ENCODE measurements at regions not wholly inside any gene's neighbourhood (a gene's known extent, or its start where the extent isn't known, plus 50 kb on each side); places are given as distances from the start of the nearest gene placed in this dataset.

- TF ChIP-seq MXI1 (IDR thresholded peaks at IDR 0.05; ENCODE audit: low read depth, low read length) = no peak
- TF ChIP-seq RCOR1 (IDR thresholded peaks at IDR 0.05; ENCODE audit: low read length) = no peak
- TF ChIP-seq NFIC (IDR thresholded peaks at IDR 0.05; ENCODE audit: borderline replicate concordance) = no peak
These were observed 197.2 kb downstream of the DIRAS2 start (continued) for GRCh38 chr9:90445391-90445790.

- H3K9ac ChIP-seq = no peak overlapping the region
- TF ChIP-seq EP300 (IDR thresholded peaks at IDR 0.05; ENCODE audit: borderline replicate concordance in 1 of 2, low read depth in 1 of 2, low read length in 1 of 2) (peak in 1 of 2 experiments; percentile 9; a peak in 1 of 4 replicates), TEAD4 (IDR thresholded peaks at IDR 0.05; ENCODE audit: borderline replicate concordance, insufficient read depth) (no peak), RCOR1 (IDR thresholded peaks at IDR 0.05; ENCODE audit: low read length) (peak; percentile 34; the same call in 1 of the 2 replicates)
- TF ChIP-seq, protein P1, sequence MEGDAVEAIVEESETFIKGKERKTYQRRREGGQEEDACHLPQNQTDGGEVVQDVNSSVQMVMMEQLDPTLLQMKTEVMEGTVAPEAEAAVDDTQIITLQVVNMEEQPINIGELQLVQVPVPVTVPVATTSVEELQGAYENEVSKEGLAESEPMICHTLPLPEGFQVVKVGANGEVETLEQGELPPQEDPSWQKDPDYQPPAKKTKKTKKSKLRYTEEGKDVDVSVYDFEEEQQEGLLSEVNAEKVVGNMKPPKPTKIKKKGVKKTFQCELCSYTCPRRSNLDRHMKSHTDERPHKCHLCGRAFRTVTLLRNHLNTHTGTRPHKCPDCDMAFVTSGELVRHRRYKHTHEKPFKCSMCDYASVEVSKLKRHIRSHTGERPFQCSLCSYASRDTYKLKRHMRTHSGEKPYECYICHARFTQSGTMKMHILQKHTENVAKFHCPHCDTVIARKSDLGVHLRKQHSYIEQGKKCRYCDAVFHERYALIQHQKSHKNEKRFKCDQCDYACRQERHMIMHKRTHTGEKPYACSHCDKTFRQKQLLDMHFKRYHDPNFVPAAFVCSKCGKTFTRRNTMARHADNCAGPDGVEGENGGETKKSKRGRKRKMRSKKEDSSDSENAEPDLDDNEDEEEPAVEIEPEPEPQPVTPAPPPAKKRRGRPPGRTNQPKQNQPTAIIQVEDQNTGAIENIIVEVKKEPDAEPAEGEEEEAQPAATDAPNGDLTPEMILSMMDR (IDR thresholded peaks at IDR 0.05) = no peak
- no peak overlapping the region for H3K4me3 ChIP-seq (ENCODE audit: low read depth in 2 of 2, low read length in 1 of 2)
- H3K4me1 ChIP-seq (ENCODE audit: control insufficient read depth in 1 of 2, insufficient read depth in 2 of 2, low read depth in 1 of 2, low read length in 1 of 2) = peaks cover 0 to 3% of the 10 kb centered on the region in 2 experiments; a peak in 1 of 4 replicates
- no peak overlapping the region for H3K4me2 ChIP-seq
- H3K27me3 ChIP-seq (ENCODE audit: insufficient read depth) = no peaks in the 10 kb centered on the region
- H3F3A ChIP-seq (replicated peaks; ENCODE audit: insufficient read depth) = no peaks in the 10 kb centered on the region
- no peaks in the 10 kb centered on the region for H3K9me3 ChIP-seq
- peak; percentile 27 for DNase-seq
- no peak overlapping the region; a peak in 1 of 4 replicates for H3K27ac ChIP-seq (ENCODE audit: low read depth in 2 of 2, low read length in 1 of 2)
- H3K9me2 ChIP-seq = no peaks in the 10 kb centered on the region
- no peak overlapping the region for H2AFZ ChIP-seq (ENCODE audit: low read depth)
- ChIA-PET POLR2A (no interaction called here), CTCF (interaction anchor here (1.0 to 1.1 kb wide), 2 partner anchors 10 to 196 kb away, joined by 3 to 4 read pairs; partner anchors contain the start of gene DIRAS2)
- WGBS (ENCODE audit: low lambda C conversion rate) = 29% methylated on average over 7 of the region's 7 CpGs
- H3K79me2 ChIP-seq (ENCODE audit: insufficient read depth) = no peaks in the 10 kb centered on the region
- no peaks in the 10 kb centered on the region for H4K20me1 ChIP-seq (ENCODE audit: insufficient read depth)
- no peaks in the 10 kb centered on the region for H3K36me3 ChIP-seq (replicated peaks in 1 of 2; ENCODE audit: control insufficient read depth in 1 of 2, insufficient read depth in 2 of 2, low read length in 1 of 2)
These were observed 196.2 kb downstream of the DIRAS2 start for GRCh38 chr9:90446200-90446948.

DNA sequence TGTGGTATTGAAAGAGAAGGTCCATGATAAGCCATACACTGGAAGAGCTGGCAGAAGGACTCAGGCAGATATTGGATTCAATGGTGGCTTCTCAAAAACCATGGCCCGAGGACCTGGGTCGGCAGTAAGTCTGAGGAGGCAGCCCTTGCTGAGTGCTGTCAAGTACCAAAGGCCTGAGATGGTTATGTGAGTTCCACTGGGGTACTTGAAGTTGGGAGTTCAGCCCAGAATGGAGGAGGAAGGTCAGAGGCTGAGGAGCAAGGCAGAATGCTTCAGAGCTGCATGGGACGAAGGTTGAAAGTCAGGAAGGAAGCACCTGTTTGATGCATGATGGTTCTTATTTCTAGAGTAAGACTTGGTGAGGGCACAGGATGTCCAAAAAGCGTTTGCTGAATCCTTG lies 194.9 kb downstream of the DIRAS2 start:
- H3K9me2 ChIP-seq = no peaks in the 10 kb centered on the region
- no peak overlapping the region for H3K9ac ChIP-seq
- ChIA-PET CTCF (no interaction called here), POLR2A (no interaction called here)
- no peaks in the 10 kb centered on the region for H4K20me1 ChIP-seq (ENCODE audit: insufficient read depth)
- no peaks in the 10 kb centered on the region for H3K27me3 ChIP-seq (ENCODE audit: insufficient read depth)
- H3K27ac ChIP-seq (ENCODE audit: low read depth in 2 of 2, low read length in 1 of 2) = no peak overlapping the region
- WGBS (ENCODE audit: low lambda C conversion rate) = 28% methylated on average over 4 of the region's 4 CpGs
- H3F3A ChIP-seq (replicated peaks; ENCODE audit: insufficient read depth) = no peaks in the 10 kb centered on the region
- DNase-seq = no peak
- H3K9me3 ChIP-seq = no peaks in the 10 kb centered on the region
- no peak overlapping the region for H2AFZ ChIP-seq (ENCODE audit: low read depth)
- H3K79me2 ChIP-seq (ENCODE audit: insufficient read depth) = no peaks in the 10 kb centered on the region
- H3K36me3 ChIP-seq (replicated peaks in 1 of 2; ENCODE audit: control insufficient read depth in 1 of 2, insufficient read depth in 2 of 2, low read length in 1 of 2) = no peaks in the 10 kb centered on the region
- peaks cover 0 to 3% of the 10 kb centered on the region in 2 experiments; a peak in 1 of 4 replicates for H3K4me1 ChIP-seq (ENCODE audit: control insufficient read depth in 1 of 2, insufficient read depth in 2 of 2, low read depth in 1 of 2, low read length in 1 of 2)
- TF ChIP-seq NFIC (IDR thresholded peaks at IDR 0.05; ENCODE audit: borderline replicate concordance) (no peak), CHD2 (IDR thresholded peaks at IDR 0.05; ENCODE audit: low read length, partially characterized antibody) (no peak), ELF1 (IDR thresholded peaks at IDR 0.05) (no peak), RAD21 (IDR thresholded peaks at IDR 0.05; ENCODE audit: low read length) (no peak), GATA2 (CRISPR knock-in tag; IDR thresholded peaks at IDR 0.05) (no peak), FOSL2 (IDR thresholded peaks at IDR 0.05; ENCODE audit: borderline replicate concordance, low read depth) (no peak), FOXM1 (IDR thresholded peaks at IDR 0.05; ENCODE audit: low read depth) (no peak), YY1 (IDR thresholded peaks at IDR 0.05; ENCODE audit: low read depth) (no peak), EP300 (IDR thresholded peaks at IDR 0.05; ENCODE audit: borderline replicate concordance in 1 of 2, low read depth in 1 of 2, low read length in 1 of 2) (no peak), TEAD4 (IDR thresholded peaks at IDR 0.05; ENCODE audit: borderline replicate concordance, insufficient read depth) (no peak), EZH2phosphoT487 (IDR thresholded peaks at IDR 0.05; ENCODE audit: borderline replicate concordance, low read depth) (no peak), RCOR1 (IDR thresholded peaks at IDR 0.05; ENCODE audit: low read length) (no peak), TCF12 (IDR thresholded peaks at IDR 0.05) (no peak), RXRA (IDR thresholded peaks at IDR 0.05; ENCODE audit: borderline replicate concordance, low read depth) (no peak), NRF1 (IDR thresholded peaks at IDR 0.05; ENCODE audit: low read depth, low read length) (no peak), SMC3 (IDR thresholded peaks at IDR 0.05; ENCODE audit: low read depth, low read length) (no peak), GABPA (IDR thresholded peaks at IDR 0.05; ENCODE audit: low read depth) (no peak)
- TF ChIP-seq, protein P2, sequence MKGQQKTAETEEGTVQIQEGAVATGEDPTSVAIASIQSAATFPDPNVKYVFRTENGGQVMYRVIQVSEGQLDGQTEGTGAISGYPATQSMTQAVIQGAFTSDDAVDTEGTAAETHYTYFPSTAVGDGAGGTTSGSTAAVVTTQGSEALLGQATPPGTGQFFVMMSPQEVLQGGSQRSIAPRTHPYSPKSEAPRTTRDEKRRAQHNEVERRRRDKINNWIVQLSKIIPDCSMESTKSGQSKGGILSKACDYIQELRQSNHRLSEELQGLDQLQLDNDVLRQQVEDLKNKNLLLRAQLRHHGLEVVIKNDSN (IDR thresholded peaks at IDR 0.05; ENCODE audit: borderline replicate concordance, low read depth) = no peak
- TF ChIP-seq, protein P3, sequence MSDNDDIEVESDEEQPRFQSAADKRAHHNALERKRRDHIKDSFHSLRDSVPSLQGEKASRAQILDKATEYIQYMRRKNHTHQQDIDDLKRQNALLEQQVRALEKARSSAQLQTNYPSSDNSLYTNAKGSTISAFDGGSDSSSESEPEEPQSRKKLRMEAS (IDR thresholded peaks at IDR 0.05; ENCODE audit: low read depth) = no peak
- H3K4me3 ChIP-seq (ENCODE audit: low read depth in 2 of 2, low read length in 1 of 2) = no peak overlapping the region
- no peak overlapping the region for H3K4me2 ChIP-seq

Data from SK-N-SH (cell line).